Type B pancreatic cell (in vitro differentiated cells): ENCODE measurements at regions not wholly inside any gene's neighbourhood (a gene's known extent, or its start where the extent isn't known, plus 50 kb on each side); places are given as distances from the start of the nearest gene placed in this dataset.

Source experiments
- DNase-seq: peaks from one replicate; pipeline ENCODE4 v3.0.0; 2021; ENCODE audit warnings: mixed read lengths; ENCODE audit not compliant: unreplicated experiment; ENCODE audit errors: extremely low spot score
- H3K27ac Mint-ChIP-seq: 2 replicates; pipeline ENCODE4 v1.8.0; 2021; ENCODE audit warnings: mild to moderate bottlenecking, mixed read lengths
- H3K27me3 Mint-ChIP-seq: 2 replicates; pipeline ENCODE4 v1.8.0; 2021; ENCODE audit warnings: mixed read lengths
- H3K36me3 Mint-ChIP-seq: 2 replicates; pipeline ENCODE4 v1.8.0; 2021; ENCODE audit warnings: mixed read lengths
- H3K4me1 Mint-ChIP-seq: one replicate; pipeline ENCODE4 v1.8.0; 2021; ENCODE audit warnings: mixed read lengths; ENCODE audit not compliant: unreplicated experiment
- H3K4me3 Mint-ChIP-seq: 2 replicates; pipeline ENCODE4 v1.8.0; 2021; ENCODE audit warnings: mild to moderate bottlenecking, mixed read lengths
- H3K9me3 Mint-ChIP-seq: 2 replicates; pipeline ENCODE4 v1.8.0; 2021; ENCODE audit warnings: mixed read lengths
- CTCF ChIP-seq: fragments of 200-600 bp; sonication (generic); conservative IDR thresholded peaks from 2 replicates; pipeline ENCODE4 v1.5.0; 2021; ENCODE audit warnings: antibody characterized with exemption, mild to moderate bottlenecking

DNA sequence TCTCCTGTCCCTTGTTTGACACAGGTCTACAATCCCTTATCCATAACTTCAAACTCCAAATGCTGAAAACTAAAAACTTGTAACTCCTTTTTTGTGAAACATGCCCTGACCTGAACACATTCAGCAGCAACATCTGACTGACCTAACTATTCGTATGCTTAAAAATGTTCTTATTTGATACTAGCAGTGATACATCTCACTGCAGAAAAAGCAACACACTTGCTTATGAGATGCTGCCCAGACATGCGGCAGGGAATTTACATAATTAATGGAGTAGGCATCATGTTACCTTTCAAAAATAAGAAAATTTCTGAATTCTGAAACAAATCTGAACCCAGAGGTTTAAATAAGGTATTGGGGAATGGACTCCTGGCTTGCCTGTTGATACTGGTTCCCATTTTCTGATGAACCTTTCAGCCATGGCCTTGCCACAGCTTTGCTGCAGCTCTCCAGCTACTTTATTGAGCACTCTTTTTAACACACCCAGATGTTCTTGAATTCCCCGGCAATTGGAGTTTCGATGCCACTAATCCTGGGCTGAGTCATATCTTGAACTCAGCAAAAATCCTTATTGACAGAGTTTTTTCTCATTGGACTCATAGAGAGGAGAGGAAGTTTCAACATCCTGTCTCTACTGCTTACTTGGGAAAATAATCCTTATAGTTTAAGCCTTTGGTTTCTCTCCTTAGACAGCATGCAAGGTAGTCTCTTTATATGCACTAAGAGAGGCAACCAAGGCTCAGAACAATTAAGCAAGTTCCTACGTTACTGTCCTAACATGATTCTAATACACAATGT, 296.6 kb upstream of the LMCD1 start:
- DNase-seq: no peak
- no peak overlapping the region for H3K27ac Mint-ChIP-seq
- no peak overlapping the region for H3K4me3 Mint-ChIP-seq
- no peaks in the 10 kb centered on the region for H3K36me3 Mint-ChIP-seq
- H3K27me3 Mint-ChIP-seq: peaks cover 4% of the 10 kb centered on the region
- H3K9me3 Mint-ChIP-seq: no peaks in the 10 kb centered on the region
- TF ChIP-seq CTCF: no peak
- H3K4me1 Mint-ChIP-seq: peaks cover 33% of the 10 kb centered on the region

DNA sequence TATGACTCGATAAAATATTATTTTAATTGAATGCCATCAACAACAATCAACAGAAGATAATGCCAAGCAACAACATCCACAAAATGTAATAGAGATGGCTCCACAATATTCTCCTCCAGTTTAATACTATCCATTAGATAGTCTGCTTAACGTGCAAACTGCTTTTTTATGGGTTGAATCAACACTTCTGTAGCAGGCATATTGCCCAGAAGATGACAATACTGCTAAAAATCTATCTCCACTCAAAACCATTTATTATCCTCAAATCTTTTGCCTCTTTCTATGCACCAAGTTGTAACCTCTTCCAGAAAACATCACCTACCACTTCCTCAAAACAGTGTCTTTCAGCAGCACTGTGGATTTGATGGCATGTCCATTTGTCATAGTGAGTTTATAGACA, 295.7 kb upstream of the LMCD1 start:
- Mint-ChIP-seq H3K36me3 (no peaks in the 10 kb centered on the region), H3K4me1 (peaks cover 33% of the 10 kb centered on the region), H3K4me3 (no peak overlapping the region), H3K27ac (no peak overlapping the region), H3K9me3 (no peaks in the 10 kb centered on the region), H3K27me3 (peaks cover 4% of the 10 kb centered on the region)
- TF ChIP-seq CTCF: no peak
- no peak for DNase-seq

GRCh38 chr3:8206971-8207617, 294.5 kb upstream of the LMCD1 start:
- Mint-ChIP-seq H3K9me3 (no peaks in the 10 kb centered on the region), H3K27ac (peak overlapping the region; percentile 55), H3K27me3 (peaks cover 4% of the 10 kb centered on the region)

DNA sequence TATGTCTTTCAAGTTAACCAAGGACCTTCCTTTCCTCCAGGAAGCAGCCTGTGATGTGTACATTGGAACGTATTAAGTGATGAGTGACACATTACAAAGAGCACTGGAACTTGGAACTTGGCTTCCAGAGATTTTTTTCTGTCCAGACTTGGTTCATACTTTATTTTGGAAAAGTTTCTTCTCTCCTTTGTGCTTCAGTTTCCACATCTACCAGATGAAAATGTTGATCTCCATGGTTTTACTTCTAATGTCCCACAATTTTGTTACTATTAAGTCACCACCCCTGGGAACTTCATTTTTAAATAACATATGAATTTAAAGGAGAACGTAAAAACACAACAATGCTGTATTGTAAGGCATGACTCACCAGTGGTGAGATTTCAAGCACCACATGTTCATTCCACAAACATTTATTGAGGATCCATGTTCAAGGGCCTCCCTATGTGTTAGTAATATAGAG, 290.7 kb upstream of the LMCD1 start:
- no peak for DNase-seq

More at GRCh38 chr3:8206971-8207617, 294.5 kb upstream of the LMCD1 start:
- TF ChIP-seq CTCF: no peak
- Mint-ChIP-seq H3K4me3 (peak overlapping the region; percentile 10), H3K4me1 (peaks cover 30% of the 10 kb centered on the region), H3K36me3 (no peaks in the 10 kb centered on the region)
- DNase-seq: no peak

DNA sequence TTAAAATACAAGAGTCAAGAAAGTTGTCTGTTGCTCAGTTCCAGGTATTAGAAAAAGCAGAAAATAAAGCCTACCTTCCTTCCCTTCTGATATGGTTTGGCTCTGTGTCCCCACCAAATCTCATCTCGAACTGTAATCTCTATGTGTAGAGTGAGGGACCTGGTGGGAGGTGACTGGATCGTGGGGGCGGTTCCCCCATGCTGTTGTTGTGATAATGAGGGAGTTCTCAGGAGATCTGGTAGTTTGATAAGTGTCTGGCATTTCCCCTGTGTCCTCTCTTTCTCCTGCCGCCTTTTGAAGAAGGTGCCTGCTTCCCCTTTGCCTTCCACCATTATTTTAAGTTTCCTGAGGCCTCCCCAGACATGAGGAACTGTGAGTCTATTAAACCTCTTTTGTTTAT, 288.8 kb upstream of the LMCD1 start:
- Mint-ChIP-seq H3K9me3 (no peaks in the 10 kb centered on the region), H3K27ac (no peak overlapping the region), H3K4me1 (peaks cover 5% of the 10 kb centered on the region), H3K27me3 (no peaks in the 10 kb centered on the region), H3K4me3 (no peak overlapping the region), H3K36me3 (no peaks in the 10 kb centered on the region)
- no peak for TF ChIP-seq CTCF
- no peak for DNase-seq

More for the DNA sequence above, 290.7 kb upstream of the LMCD1 start:
- no peak for TF ChIP-seq CTCF
- Mint-ChIP-seq H3K36me3 (no peaks in the 10 kb centered on the region), H3K4me1 (peaks cover 19% of the 10 kb centered on the region), H3K27ac (no peak overlapping the region), H3K27me3 (peaks cover 2% of the 10 kb centered on the region), H3K9me3 (no peaks in the 10 kb centered on the region), H3K4me3 (no peak overlapping the region)
